Stimulated activated CD4-positive, alpha-beta T cell treated with anti-CD3 and anti-CD28 coated beads, Interleukin-12 subunit alpha, Interleukin-12 subunit beta, amount 100 ng/mL, for 48 hours (primary cell): ENCODE measurements at regions not wholly inside any gene's neighbourhood (a gene's known extent, or its start where the extent isn't known, plus 50 kb on each side); places are given as distances from the start of the nearest gene placed in this dataset.
"Not testable (repeated sequence)": the region's sequence is repeated elsewhere in the genome, so short reads cannot be mapped to it uniquely, and the experiment has no call there.

Experiments used
- DNase-seq, 3 donors: peaks; one replicate each; pipeline ENCODE4 v3.0.0-alpha.2; 2020; ENCODE audit warnings: low read depth in 2 of 3, low spot score in 1 of 3

DNA sequence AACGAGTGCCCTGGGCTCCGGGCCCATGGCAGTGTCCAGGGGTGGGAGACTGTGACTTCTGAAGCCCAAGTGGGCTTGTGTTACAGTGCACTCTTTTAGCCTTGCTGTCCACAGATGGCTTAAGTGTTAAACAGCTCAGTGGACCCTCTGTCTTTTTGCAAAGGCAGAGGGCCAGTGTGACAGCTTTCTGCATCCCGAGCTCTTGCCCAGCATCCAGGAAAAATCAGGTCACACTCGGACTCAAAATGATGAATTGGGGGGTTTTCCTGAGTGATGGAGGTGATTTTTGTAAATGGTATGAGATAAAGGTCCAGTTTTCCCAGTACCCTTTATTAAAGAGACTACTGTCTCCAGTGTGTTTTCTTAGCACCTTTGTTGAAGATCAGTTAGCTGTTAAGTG, 321.3 kb upstream of the GRAMD2B start:
- no peak for DNase-seq

DNA sequence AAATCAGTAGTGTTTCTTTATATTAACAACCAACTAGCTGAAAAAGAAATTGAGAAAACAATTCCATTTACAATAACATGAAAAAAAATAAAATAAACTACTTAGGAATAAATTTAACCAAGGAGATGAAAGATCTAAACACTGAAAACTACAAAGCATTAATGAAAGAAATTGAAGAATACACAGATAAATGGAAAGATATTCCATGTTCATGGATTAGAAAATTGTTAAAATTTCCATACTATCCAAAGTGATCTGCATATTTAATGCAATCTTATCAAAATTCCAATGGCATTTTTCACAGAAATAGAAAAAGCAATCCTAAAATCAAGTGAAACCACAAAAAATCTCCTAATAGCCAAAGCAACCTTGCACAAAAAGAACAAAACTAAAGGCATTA, 320.2 kb upstream of the GRAMD2B start:
- DNase-seq, result no peak

DNA sequence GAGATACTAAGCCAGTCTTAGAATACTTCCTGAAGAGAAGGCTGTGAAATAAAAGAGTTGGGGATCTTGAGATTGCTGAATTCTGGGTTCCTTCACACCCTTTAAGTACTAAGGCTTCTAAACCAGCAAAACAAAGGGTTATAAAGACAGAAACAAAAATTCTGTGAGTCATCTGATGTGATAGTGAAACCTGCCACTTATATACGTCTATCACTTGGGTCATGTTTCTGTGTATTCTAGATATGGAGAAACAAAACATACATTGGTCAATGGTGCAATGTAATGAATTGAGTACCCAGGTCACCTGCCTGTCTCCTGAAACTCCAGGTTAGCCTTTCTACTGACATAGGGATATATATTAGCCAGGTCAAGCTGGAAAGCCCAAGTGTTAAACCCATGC, 319.3 kb upstream of the GRAMD2B start:
- DNase-seq, result no peak

DNA sequence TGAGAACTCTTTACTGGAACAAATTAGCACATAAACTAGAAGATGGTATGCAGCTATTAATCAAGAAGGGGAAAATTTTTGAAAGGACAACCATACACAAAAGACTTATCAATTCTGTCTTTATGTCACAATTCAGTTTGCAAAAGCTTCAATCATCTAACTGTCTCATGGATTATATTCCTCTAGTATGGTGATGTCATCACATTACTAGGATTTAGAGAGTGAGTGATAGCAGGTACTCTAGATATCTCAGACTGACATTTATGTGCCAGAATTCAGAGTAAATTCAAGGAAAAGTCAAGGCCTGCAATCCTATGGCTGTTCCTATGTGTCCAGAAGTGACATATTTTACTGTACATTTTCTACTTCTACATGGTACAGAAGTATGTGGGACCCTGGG, 318.9 kb upstream of the GRAMD2B start:
- no peak for DNase-seq

- no peak for DNase-seq
Measured at GRCh38 chr5:126104951-126105350, 318.3 kb upstream of the GRAMD2B start.

GRCh38 chr5:126106029-126106428, 317.2 kb upstream of the GRAMD2B start:
- no peak for DNase-seq

DNA sequence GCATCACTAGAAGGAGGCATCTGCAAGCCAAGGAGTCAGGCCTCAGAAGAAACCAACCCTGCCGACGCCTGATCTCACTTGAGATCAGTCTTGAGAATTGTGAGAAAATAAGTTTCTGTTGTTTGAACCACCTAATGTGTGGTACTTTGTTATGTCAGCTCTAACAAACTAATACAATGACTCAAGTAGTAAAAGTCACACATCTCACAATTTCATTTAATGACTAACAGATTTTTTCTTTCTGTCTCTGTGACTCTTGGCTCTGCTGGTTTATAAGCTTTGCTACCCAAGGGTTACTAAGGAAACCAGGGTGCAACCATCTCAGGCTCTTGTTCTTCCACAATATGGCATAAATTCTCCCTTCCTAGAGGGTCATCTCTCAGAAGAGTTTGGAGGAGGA, 315.8 kb upstream of the GRAMD2B start:
- DNase-seq, result no peak

GRCh38 chr5:126108470-126108869, 314.7 kb upstream of the GRAMD2B start:
- DNase-seq, result no peak

DNA sequence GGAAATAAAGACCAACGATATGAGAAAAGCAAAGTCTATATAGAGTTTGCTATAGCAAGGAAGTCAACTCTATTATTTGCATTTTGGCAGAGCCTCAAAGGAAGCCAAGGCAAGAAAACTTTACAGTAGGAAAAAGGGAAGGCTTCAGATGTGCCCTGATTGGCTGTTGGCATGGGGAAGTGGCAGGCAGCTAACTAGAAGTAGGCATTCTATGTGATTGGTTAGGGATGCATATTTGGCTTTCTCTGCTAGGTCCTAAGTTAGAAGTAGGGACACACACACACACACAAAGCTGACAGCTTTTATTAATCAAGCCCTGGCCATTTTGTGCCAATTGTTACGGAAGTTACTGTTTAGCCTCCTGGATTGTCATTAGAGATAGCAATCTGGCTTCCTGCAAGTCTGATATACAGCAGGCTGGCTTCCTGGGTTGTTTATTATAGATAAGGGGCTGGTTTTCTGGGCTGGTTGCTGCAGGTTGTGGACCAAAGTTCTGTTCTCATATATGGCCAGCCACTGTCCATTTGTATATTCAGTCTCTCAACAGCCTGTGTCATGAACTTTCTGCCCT, 308.1 kb upstream of the GRAMD2B start:
- no peak for DNase-seq

GRCh38 chr5:126117044-126117443, 306.2 kb upstream of the GRAMD2B start:
- DNase-seq, result no peak

- DNase-seq, result no peak
Measured at GRCh38 chr5:126119887-126120442, 303.2 kb upstream of the GRAMD2B start.

DNA sequence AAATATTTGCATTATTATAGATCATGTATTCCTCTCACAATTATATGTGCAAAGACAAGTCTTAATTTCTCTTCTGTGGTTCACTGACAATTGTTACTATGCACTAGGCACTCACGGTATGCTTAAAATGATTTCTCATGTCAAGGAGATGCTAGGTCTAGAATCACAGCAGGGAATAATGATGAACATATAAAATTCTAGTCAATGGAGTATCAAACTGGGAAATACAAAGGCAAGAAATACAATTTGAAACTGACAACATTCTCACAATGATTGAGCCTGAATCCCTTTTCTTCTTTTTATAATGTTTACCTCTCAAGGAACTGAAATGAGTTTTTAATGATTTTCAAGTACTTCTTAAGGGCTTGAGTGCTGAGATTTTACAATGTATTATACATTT, 302.3 kb upstream of the GRAMD2B start:
- no peak for DNase-seq

DNA sequence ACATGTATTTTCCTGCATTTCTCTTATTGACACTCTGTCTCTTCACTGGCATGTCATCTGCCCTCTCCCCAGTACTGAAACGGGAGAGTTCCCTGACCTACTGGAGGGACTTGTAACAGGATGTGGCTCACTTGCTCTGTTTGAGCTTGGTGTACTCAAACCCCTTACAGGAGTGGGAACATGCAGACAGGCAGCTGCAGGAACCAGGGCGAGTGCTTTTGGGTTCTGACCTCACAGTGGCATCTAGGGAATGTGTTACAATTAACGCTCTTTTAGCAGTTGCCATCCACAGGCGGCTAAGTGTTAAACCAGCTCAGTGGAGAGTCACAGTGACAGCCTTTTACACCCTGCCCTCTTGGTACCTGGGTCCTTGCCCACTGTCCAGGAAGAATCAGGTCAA, 300.3 kb upstream of the GRAMD2B start:
- no peak for DNase-seq

- no peak for DNase-seq
Measured at GRCh38 chr5:126124706-126125345, 298.4 kb upstream of the GRAMD2B start.

DNA sequence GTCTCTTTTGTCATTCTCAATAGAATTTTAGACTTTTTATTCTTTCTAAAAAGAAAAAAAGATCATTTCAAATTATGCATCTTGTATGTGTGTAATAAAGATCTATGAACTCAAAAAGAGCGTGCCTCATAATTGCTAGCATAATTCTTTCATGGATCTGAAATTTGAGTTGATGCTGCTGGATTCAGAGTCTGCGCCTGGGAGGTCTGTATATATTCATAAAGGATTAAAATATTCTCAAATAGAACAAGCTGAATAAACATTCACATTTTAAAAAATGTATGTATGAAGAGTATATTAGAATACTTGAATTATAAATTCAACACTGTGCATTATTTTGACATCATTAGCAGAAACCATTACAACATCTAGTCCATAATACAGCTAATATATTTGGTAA, 297.8 kb upstream of the GRAMD2B start:
- no peak for DNase-seq

DNA sequence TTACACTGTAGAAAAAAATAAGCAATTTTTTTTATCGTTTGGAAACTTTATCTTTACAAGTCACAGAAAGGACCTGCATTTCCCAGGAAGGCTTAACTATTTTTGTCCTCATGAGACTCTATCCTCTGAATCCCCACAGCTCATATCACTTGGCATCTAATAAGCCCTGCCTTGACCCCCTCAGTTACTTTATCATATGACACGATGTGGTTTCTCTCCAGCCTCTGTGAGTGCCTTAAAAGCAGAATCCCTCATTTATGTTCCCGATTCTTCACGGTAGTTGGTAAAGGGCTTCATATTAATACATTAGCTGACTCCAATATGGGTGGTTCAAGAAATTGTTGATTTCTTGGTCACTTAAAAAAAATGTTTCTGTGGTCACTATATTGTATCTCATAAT, 296.6 kb upstream of the GRAMD2B start:
- DNase-seq, result no peak

- not testable (repeated sequence) for DNase-seq
Measured at GRCh38 chr5:126127371-126127770, 295.8 kb upstream of the GRAMD2B start.

DNA sequence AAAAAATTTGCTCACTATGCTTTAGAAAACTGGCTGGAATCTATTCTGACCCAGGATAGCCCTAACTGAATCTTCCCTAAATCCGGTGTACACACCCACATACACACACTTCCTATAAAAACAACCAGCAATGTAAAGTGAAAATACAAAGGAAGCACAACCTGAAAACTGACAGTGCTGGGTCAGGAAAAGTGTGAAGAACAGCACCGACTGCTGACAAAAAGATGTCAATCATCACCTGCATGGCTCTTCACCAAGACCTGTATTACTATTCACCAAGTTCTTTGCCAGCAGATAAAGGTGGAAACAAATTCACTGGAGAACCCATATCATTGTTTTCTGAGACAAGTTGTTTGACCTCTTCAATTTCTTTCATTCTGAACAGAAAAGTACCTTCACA, 293.8 kb upstream of the GRAMD2B start:
- no peak for DNase-seq

- DNase-seq, result no peak
Measured at GRCh38 chr5:126133424-126133823, 289.8 kb upstream of the GRAMD2B start.

- DNase-seq, result no peak
Measured at GRCh38 chr5:126137891-126138280, 285.3 kb upstream of the GRAMD2B start.

DNA sequence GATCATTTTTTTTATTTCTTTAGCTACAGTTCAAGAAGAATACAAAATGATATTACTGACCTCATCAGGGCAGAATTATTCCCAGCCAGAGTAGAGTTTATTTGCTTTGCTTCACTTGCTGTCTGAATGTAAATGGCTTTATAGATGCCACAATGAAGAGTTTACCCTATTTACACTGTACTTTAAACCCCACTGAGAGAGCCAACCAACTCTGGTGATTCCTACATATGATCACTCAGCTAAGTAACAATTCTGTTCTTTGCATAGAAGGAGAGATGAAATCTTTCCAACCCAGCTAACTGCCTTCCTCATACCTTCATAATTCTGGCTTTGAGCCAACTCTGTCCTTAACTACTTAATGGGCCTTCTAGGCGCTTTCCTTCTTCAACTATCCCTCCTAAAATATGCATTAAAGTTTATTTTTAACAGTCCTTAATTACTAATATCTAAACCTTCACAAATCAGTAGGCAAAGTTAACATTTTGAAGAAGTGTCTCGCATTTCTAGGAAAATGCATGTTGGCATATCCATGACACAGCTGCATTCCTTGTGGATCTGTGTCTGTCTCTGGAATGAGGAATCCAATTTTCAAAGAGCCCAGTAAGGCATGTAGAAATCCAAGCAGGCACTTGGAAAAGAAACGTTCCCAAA, 284.8 kb upstream of the GRAMD2B start:
- DNase-seq, result no peak

- no peak for DNase-seq
Measured at GRCh38 chr5:126139086-126139485, 284.1 kb upstream of the GRAMD2B start.

DNA sequence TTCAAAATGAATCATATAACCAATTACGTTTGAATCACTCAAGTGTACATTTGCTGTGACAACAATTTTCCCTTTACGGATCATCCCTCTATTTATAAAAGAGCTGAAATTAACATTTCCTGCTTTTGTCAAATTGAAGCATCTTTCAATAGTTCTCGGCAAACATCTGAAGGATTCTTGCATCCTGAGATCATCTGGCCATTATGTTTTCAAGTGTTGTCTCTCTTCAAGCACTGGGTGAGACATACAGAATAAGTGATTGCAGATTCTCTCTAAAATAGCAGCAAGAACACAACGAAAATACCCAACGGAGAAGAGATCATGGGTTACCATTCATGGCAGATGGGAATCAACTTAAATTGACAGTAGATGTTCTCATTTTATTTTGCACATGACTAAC, 283.4 kb upstream of the GRAMD2B start:
- no peak for DNase-seq
